ENCODE measurements at regions not wholly inside any gene's neighbourhood (a gene's known extent, or its start where the extent isn't known, plus 50 kb on each side); places are given as distances from the start of the nearest gene placed in this dataset.

DNA sequence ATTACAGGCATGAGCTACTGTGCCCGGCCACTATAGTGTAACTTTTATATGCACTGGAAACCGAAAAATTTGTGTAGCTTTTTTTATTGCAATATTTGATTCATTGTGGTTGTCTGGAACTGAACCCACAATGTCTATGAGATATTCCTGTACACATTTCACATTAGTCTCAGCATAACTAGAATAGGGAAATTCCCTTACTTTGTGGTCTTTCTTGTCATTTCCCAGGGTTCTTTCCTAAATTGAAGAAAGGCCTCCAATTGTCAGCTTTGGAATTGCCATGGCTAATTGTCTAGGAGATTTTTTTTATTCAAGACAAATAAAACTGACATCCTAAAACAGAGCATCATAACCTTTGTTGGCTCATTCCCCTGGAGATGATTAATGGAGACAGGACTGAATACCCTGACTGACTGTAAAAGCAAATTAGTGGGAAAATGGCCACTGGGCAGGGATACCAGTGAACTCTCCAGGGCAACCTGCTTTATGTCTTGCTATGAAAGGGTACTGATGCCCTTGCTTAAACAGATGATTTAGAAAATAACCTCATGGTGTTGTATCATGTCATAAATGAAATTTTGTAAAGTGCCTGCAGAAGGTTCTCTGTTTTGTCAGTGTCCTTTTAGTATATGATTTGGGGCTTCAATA is 576.9 kb downstream of the RFPL4B start:
- WGBS, result 80% methylated on average over 2 of the region's 2 CpGs
- Histone ChIP-seq H3K4me3 (ENCODE audit: low read depth in 1 of 3, low read length in 3 of 3) (no peak overlapping the region), H3K27ac (ENCODE audit: low read depth in 1 of 2, low read length in 2 of 2) (no peak overlapping the region), H3K9me3 (ENCODE audit: control insufficient read depth in 4 of 4, low read length in 3 of 4) (peaks cover 0 to 2% (median 0%) of the 10 kb centered on the region in 4 donors), H3K27me3 (ENCODE audit: control insufficient read depth in 4 of 4, insufficient read depth in 4 of 4, low read length in 3 of 4) (no peaks in the 10 kb centered on the region), H3K36me3 (ENCODE audit: control insufficient read depth in 4 of 4, insufficient read depth in 3 of 4, low read depth in 1 of 4, low read length in 3 of 4) (no peaks in the 10 kb centered on the region), H3K4me1 (ENCODE audit: control insufficient read depth in 4 of 4, insufficient read depth in 4 of 4, low read length in 3 of 4) (no peaks in the 10 kb centered on the region), H3K9ac (ENCODE audit: low read depth in 1 of 2, low read length in 2 of 2) (no peak overlapping the region)
- no peak for DNase-seq (ENCODE audit: low spot score)
- TF ChIP-seq EGR1 (IDR thresholded peaks at IDR 0.05; ENCODE audit: low read depth in 2 of 2) (no peak), HNF4A (conservative IDR thresholded peaks at IDR 0.05) (no peak), GABPA (IDR thresholded peaks at IDR 0.05 in 1 of 2, conservative IDR thresholded peaks at IDR 0.05 in 1 of 2) (no peak)

DNA sequence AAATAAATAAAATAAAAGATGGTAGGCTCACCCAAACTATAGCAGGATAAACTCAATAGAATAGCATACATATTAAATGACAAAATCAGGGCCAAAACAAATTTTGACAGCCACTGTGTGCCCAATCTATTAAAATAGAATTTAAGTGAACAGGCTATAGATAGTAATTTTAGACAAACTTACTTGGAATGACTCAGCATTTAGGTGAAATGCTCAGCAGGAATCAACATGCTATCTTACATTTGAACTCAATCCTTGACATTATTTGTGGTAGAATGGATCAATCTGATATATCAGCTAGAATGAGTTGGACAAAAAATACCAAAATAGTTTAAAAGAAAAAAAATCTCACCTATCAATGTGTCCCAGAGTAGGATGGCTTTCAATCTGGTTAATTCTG is 578.6 kb downstream of the RFPL4B start:
- Histone ChIP-seq H3K36me3 (ENCODE audit: control insufficient read depth in 4 of 4, insufficient read depth in 3 of 4, low read depth in 1 of 4, low read length in 3 of 4) (no peaks in the 10 kb centered on the region), H3K4me3 (ENCODE audit: low read depth in 1 of 3, low read length in 3 of 3) (no peak overlapping the region), H3K9me3 (ENCODE audit: control insufficient read depth in 4 of 4, low read length in 3 of 4) (peaks cover 0 to 2% (median 0%) of the 10 kb centered on the region in 4 donors), H3K9ac (ENCODE audit: low read depth in 1 of 2, low read length in 2 of 2) (no peak overlapping the region), H3K27ac (ENCODE audit: low read depth in 1 of 2, low read length in 2 of 2) (no peak overlapping the region), H3K4me1 (ENCODE audit: control insufficient read depth in 4 of 4, insufficient read depth in 4 of 4, low read length in 3 of 4) (no peaks in the 10 kb centered on the region), H3K27me3 (ENCODE audit: control insufficient read depth in 4 of 4, insufficient read depth in 4 of 4, low read length in 3 of 4) (peaks cover 0 to 2% (median 0%) of the 10 kb centered on the region in 4 donors)
- TF ChIP-seq, protein P1, sequence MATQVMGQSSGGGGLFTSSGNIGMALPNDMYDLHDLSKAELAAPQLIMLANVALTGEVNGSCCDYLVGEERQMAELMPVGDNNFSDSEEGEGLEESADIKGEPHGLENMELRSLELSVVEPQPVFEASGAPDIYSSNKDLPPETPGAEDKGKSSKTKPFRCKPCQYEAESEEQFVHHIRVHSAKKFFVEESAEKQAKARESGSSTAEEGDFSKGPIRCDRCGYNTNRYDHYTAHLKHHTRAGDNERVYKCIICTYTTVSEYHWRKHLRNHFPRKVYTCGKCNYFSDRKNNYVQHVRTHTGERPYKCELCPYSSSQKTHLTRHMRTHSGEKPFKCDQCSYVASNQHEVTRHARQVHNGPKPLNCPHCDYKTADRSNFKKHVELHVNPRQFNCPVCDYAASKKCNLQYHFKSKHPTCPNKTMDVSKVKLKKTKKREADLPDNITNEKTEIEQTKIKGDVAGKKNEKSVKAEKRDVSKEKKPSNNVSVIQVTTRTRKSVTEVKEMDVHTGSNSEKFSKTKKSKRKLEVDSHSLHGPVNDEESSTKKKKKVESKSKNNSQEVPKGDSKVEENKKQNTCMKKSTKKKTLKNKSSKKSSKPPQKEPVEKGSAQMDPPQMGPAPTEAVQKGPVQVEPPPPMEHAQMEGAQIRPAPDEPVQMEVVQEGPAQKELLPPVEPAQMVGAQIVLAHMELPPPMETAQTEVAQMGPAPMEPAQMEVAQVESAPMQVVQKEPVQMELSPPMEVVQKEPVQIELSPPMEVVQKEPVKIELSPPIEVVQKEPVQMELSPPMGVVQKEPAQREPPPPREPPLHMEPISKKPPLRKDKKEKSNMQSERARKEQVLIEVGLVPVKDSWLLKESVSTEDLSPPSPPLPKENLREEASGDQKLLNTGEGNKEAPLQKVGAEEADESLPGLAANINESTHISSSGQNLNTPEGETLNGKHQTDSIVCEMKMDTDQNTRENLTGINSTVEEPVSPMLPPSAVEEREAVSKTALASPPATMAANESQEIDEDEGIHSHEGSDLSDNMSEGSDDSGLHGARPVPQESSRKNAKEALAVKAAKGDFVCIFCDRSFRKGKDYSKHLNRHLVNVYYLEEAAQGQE (IDR thresholded peaks at IDR 0.05), result no peak
- no peak for TF ChIP-seq RXRA (IDR thresholded peaks at IDR 0.05)
- TF ChIP-seq HNF4G (IDR thresholded peaks at IDR 0.05), result no peak
- TF ChIP-seq, protein P2, sequence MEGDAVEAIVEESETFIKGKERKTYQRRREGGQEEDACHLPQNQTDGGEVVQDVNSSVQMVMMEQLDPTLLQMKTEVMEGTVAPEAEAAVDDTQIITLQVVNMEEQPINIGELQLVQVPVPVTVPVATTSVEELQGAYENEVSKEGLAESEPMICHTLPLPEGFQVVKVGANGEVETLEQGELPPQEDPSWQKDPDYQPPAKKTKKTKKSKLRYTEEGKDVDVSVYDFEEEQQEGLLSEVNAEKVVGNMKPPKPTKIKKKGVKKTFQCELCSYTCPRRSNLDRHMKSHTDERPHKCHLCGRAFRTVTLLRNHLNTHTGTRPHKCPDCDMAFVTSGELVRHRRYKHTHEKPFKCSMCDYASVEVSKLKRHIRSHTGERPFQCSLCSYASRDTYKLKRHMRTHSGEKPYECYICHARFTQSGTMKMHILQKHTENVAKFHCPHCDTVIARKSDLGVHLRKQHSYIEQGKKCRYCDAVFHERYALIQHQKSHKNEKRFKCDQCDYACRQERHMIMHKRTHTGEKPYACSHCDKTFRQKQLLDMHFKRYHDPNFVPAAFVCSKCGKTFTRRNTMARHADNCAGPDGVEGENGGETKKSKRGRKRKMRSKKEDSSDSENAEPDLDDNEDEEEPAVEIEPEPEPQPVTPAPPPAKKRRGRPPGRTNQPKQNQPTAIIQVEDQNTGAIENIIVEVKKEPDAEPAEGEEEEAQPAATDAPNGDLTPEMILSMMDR (IDR thresholded peaks at IDR 0.05; ENCODE audit: low read depth, low read length, missing input control), result no peak
- no peak for TF ChIP-seq HNF4A (conservative IDR thresholded peaks at IDR 0.05)
- TF ChIP-seq RAD21 (IDR thresholded peaks at IDR 0.05), result no peak
- TF ChIP-seq, protein P3, sequence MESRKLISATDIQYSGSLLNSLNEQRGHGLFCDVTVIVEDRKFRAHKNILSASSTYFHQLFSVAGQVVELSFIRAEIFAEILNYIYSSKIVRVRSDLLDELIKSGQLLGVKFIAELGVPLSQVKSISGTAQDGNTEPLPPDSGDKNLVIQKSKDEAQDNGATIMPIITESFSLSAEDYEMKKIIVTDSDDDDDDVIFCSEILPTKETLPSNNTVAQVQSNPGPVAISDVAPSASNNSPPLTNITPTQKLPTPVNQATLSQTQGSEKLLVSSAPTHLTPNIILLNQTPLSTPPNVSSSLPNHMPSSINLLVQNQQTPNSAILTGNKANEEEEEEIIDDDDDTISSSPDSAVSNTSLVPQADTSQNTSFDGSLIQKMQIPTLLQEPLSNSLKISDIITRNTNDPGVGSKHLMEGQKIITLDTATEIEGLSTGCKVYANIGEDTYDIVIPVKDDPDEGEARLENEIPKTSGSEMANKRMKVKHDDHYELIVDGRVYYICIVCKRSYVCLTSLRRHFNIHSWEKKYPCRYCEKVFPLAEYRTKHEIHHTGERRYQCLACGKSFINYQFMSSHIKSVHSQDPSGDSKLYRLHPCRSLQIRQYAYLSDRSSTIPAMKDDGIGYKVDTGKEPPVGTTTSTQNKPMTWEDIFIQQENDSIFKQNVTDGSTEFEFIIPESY (IDR thresholded peaks at IDR 0.05), result no peak
- no peak for TF ChIP-seq JUND (IDR thresholded peaks at IDR 0.05)
- no peak for TF ChIP-seq NR2F2 (IDR thresholded peaks at IDR 0.05)
- TF ChIP-seq SP1 (IDR thresholded peaks at IDR 0.05), result no peak
- no peak for TF ChIP-seq GABPA (IDR thresholded peaks at IDR 0.05 in 1 of 2, conservative IDR thresholded peaks at IDR 0.05 in 1 of 2)
- TF ChIP-seq FOXA2 (IDR thresholded peaks at IDR 0.05), result no peak
- TF ChIP-seq, protein P4, sequence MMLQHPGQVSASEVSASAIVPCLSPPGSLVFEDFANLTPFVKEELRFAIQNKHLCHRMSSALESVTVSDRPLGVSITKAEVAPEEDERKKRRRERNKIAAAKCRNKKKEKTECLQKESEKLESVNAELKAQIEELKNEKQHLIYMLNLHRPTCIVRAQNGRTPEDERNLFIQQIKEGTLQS (IDR thresholded peaks at IDR 0.05), result no peak
- TF ChIP-seq YY1 (IDR thresholded peaks at IDR 0.05), result no peak
- no peak for TF ChIP-seq FOXA1 (IDR thresholded peaks at IDR 0.05)
- no peak for TF ChIP-seq EGR1 (IDR thresholded peaks at IDR 0.05; ENCODE audit: low read depth in 2 of 2)
- DNase-seq (ENCODE audit: low spot score), result no peak
